ENCODE measurements at regions not wholly inside any gene's neighbourhood (a gene's known extent, or its start where the extent isn't known, plus 50 kb on each side); places are given as distances from the start of the nearest gene placed in this dataset.
A peak's percentile ranks its signal among the peaks of the same experiment; 100 is the strongest.

DNA sequence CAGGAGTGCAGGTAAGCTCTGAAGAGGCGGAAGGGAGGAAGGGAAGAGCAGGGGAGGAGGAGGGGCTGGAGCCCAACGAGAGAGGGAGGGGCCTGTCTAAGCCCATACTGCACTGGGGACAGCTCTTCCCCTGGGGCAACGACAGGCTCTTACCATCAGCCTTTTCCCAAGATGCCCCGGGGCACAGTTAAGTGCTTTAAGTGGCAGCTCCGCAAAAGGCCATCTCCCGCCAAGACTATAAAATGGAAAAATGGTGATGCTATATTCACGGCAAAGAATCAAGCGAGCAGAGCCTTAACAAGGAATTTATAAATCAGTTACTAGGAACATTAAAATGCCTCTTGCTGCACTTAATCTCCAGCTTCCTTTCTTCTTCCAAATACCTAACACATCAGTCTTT is 110.2 kb upstream of the NLRP1 start:
- DNase-seq (ENCODE audit: low read depth in 3 of 3) = no peak

DNA sequence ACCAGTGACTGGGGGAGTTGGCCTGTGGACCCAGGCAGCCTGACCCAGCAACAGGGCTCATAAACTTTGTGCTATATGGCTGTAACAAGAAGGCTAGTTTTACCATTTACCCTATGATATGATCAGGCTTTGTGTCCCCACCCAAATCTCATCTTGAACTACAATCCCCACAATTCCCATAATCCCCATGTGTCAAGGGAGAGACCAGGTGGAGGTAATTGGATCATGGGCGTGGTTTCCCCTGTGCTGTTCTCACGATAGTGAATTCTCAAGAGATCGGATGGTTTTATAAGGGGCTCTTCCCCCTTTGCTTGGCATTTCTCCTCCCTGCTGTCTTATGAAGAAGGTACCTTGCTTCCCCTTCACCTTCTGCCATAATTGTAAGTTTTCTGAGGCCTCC is 111.2 kb upstream of the NLRP1 start:
- DNase-seq (ENCODE audit: low read depth in 3 of 3) = no peak

DNA sequence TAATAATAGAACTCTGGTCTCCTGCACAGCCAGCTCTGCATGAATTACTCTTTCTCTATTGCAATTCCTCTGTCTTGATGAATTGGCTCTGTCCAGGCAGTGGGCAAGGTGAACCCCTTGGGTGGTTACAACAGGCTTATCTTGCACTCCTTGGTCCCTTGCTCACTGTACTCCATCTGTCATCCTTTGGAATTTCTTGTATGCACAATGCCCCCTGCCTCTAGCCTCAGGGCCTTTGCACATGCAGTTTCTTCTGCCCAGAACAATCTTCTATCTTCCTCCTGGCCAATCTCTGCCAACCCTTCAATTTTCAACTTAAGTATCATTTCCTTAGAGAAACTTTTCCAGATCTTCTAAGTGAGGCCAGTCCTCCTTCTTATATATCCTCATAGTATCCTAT is 114.7 kb upstream of the NLRP1 start:
- DNase-seq (ENCODE audit: low read depth in 3 of 3) = no peak

DNA sequence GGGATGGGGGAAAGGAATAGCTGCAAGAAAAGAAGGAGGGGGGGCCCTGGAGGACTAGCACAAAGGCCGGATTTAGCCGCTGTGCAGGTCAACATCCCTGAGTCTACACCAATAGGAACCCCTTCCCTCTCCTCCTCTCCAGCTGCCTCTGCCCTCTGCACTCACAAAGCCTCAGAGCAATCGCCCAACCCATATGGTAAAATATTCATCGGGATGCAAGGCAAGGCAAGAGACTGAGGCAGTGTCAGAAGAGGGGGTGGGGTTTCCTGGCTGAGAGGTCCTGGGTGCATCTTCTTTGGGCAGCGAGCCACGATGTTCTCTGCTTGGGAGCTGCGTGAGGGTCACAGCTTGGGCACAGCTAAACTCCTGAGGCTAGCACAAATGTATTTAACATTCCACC is 115.5 kb upstream of the NLRP1 start:
- DNase-seq (ENCODE audit: low read depth in 3 of 3) = no peak

DNA sequence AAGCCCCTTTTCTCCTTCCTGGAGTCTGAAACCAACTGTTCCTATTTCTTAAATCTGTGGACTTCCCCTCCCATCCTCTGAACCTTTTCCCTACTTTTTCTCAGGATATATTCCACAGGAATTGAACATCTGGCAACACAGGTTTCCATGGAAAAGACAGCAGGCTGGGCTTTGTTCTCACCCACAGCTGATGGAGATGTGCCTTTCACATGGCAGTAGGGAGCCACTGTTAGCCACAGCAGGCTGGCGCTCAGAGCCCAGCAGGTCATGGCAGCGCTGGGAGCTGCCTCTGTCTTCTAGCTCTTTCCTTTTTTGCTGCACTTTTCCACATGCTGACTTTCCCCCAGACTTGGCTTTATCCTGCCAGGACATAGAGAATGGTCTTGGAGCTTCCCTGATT is 116.4 kb upstream of the NLRP1 start:
- no peak for DNase-seq (ENCODE audit: low read depth in 3 of 3)

DNA sequence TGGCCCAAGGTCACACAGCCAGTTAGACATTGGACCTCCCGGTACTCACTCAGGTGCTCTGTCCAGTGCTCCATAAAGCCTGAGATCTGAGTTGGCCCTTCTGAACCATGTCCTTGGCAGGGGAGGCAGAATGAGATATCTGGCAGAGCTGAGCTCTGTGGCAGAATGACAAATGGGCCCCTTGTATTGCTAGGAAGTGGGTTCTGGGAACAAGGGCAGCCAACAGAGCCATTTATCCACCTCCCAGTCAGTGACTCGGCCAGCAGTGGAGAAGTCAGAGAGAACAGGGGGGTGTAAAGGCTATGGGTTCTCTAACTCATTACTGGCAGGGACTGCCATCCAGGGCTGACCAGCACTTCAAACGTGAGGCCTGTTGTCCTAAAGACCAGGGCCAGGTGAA is 117.1 kb upstream of the NLRP1 start:
- DNase-seq (ENCODE audit: low read depth in 3 of 3) = no peak

DNA sequence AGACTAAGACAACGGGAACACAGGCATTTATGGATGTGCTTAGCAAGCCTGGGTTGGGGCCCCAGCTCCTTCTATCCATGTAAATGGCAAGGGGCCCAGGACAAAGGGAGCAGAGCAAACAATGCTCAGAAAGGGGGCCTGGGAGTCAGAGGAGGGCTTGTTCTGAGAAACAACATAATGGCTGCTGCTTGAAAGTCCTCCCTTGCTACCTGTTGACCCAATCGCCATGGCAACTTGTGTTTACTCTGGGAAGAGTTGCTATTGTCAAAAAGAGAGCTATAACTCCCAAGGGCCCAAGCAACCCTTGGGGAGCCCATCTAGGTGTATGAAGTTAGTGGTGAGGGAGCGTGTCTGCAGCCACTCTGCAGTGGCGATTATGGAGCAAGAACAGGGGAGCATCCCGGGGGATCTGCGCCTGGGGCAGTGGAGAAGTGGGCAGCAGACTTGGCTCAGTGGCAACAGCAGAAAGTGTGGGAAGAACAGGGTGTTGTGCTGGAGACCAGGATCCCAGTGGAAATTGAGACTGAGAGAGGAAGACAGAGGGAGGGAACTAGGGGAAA is 118.7 kb upstream of the NLRP1 start:
- DNase-seq (ENCODE audit: low read depth in 3 of 3) = no peak

DNA sequence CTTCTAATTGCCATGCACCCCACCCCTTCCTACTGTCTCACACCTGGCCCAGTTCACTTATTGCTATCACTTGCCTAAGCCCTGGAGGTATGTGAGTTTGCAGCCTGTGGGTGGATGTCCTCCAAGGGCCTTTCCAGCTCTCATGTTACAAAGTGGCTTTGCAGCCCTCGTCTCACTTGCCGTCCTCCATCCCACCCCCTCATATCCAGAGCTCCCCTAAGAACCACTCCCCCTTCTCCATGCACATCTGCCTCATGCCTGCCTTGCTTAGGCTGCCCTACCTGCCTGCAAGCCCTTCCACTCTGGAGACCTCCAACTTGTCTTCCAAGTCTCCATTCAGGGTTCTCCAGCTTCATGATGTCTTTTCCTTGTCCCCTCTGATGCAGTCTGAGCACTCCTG is 119.4 kb upstream of the NLRP1 start:
- DNase-seq (ENCODE audit: low read depth in 3 of 3) = no peak

DNA sequence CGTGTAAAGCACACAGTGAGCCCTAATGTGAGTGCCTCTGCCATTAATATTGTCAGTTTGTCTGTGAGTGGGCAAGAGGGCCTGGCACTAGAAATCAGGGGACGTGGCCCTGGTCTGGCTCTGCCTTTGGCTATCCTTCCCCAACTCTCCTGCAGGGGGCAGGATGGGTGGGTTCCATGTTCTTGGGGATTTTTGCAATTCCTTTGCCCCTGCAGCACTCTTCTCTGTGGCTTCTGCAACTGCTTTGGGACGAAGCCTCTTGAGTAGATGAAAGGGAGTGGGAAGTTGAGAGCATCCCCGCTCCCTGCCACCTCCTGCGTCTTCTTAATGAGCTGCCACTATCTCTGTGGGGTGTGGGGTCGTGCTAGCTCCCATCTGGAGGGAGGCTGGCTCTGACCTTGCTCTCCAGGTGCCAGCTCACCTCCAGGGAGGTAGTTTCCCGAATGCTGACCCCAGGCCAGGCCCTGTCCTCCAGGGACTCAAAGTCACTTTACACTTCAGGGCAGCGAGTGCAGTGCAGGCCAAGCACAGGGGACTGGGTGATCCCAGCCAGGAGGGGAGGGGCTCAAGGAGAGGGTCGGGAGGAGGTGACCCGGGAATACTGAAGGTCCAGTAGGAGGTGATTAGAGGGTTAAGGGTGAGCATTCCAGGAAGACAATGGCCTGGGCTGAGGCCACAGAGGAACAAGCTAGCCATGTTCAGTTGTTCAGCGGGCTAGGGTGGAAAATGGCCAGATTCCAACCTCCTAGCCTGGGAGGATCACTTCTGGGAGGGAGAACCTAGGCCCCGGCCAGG is 121.0 kb upstream of the NLRP1 start:
- DNase-seq (ENCODE audit: low read depth in 3 of 3) = no peak

DNA sequence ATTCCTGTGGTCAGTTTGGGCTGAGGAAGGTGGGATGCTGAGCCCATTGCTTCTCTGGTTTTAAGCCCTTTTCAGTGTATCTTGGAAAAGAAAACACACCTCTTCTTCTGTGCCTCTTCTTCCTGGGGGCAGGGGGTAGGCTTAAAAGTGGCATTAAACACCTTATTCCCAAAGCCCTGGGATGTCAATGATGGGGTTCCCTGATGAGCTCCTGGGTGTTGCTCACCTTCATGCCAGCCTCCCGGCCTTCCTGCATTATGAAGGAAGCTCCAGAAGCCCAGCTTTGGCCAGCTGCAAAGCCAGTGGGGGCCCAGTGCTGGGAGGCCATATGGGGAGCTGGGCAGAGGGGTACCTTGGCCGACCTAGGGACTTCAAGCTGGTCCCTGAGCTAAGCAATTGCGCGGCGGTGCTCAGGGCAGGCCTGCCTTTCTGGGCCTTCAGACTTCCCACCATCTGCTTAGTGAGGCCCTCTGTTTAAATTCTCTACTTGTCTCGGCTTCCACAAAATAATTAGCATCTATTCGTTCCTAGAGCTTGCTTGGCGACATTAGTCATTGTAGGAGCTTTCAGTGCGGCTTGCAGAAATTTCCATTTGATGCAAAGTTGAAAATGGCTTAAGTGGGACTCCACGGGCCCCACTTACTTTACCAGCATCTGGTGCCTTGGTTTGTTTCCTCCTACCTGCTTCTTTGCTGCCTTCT is 121.7 kb upstream of the NLRP1 start:
- no peak for DNase-seq (ENCODE audit: low read depth in 3 of 3)

DNA sequence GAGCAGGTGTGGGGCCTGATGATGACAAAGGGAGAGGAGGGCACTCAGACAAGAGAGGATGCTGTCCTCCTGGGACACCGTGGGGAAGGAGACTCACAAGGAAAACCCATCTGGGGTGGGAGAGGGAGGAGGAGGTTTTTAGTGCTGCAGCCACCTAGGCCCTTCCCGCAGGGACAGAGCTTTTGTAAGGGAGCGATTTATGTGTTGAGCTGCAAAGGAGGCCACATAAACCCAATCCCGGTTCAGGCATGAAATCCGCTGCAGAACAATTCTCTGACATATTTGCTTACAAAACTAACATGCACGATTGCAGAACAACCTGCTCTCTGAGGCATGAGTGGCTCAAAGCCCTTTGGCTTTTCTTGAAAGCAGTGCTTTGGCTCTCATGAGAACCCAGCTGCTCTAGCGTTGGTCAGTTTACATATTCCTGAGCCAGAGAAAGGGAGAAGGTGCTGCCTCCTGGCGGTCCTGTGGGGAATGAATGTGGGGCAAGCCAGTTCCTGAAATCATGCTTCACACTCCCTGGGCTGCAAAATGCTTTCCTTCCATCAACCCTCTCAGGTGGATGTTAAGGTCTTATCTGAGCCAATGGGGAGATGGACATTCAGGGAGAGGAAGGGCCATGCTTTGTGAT is 122.4 kb upstream of the NLRP1 start:
- DNase-seq (ENCODE audit: low read depth in 3 of 3) = peak; percentile 8 to 16 (median 12)

DNA sequence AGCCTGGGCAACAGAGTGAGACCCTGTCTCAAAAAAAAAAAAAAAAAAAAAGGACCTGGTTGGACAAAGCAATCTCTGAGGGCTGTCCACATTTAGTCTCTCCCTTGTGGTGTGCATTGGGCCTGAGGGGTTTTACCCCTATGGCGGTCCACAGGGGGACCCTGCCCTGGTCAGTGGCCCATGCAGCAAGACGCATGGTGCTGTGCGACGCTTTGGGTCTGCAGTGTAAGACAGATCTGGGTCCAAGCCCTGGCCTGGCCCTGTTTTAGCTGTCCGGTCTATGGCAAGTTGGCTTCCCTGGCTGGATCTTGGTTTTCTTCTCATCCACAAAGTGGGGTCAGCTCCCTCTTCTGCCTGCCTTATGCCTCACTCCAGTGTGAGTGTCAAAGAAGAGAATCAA is 123.2 kb upstream of the NLRP1 start:
- DNase-seq (ENCODE audit: low read depth in 3 of 3) = no peak

DNA sequence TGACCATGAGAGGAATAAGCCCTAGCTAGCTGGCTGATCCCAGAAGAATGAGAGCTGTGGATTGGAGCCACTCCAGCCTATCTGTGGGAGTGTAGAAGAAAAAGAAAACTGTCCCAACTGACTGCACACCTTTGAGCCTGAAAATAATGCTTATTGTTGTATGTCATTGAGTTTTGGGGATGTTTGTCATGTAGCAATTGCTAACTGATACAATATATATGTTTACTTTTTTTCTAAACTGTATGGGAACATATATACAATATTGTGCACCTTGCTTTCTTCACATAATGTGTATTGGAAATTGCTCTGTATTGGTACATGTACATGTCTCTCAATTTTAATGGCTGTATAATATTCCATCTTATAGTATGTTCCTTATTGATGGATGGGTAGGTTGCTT is 124.0 kb upstream of the NLRP1 start:
- DNase-seq (ENCODE audit: low read depth in 3 of 3) = no peak

DNA sequence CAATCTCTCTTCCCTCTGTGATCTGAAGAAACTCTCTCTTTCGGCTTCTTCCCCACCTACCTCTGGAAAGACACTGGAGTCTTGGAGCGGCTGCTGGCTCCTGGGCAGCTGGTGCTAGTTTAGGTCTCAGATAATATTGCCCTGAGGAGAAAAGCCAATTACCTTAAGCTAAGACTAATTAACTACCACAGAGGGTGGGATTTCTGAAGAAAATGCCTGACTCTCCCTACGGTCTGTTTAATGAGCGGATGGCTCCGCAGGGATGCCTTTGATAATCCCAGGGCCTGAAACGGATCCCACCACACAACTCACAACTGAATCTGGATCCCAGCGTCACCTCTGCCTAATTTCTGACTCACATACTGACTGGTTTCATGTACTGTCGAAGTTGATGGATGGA is 127.0 kb upstream of the NLRP1 start:
- DNase-seq (ENCODE audit: low read depth in 3 of 3) = no peak

DNA sequence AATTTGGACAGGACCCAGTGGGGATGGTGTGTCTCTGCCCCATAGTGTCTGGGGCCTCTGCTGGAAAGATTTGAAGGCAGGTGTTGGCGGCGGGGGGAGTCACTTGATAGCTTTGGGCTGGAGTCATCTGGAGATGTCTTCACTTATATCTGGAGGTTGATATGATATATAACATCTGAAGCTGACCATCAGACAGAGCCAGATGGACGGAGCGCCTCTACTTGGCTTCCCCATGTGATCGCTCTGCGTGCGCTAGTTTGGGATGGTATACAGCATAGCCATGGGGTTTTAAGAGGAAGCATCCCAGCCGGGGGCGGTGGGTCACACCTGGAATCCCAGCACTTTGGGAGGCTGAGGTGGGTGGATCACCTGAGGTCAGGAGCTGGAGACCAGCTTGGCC is 130.7 kb upstream of the NLRP1 start:
- no peak for DNase-seq (ENCODE audit: low read depth in 3 of 3)

DNA sequence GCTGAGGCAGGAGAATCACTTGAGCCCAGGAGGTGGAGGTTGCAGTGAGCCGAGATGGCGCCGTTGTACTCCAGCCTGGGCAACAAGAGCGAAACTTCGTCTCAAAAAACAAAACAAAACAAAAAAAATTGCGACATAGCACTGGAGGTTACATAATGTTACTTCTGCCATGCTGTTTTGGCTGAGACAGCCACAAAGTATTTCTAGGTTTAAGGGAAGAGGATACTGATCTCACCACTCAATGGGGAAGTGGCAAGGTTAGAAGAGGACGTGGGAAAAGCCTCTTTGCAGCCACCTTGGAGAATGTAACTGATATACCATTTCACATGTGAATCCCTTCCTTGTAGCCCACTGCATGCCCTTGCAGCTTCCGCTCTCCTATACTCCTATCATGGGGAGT is 131.2 kb upstream of the NLRP1 start:
- DNase-seq (ENCODE audit: low read depth in 3 of 3) = no peak

DNA sequence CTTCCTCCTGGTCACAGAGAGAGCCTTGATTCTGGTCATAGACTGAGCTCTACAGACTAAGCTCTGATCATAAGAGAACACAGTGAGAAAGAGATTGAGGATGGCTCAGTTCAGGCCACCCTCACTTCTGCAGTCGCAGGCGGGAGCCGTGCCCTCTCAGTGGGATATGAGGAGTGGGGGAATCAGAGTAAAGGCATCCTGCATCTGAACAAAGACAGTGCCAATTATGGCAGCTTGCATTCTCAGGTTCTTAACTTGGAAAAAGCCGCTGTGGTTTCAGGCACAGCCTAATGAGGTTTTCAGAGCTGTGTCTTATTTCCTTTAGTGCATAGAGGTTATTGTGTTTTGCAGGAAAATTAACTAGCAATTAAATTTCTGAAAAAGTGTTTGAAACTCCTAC is 134.4 kb upstream of the NLRP1 start:
- no peak for DNase-seq (ENCODE audit: low read depth in 3 of 3)

DNA sequence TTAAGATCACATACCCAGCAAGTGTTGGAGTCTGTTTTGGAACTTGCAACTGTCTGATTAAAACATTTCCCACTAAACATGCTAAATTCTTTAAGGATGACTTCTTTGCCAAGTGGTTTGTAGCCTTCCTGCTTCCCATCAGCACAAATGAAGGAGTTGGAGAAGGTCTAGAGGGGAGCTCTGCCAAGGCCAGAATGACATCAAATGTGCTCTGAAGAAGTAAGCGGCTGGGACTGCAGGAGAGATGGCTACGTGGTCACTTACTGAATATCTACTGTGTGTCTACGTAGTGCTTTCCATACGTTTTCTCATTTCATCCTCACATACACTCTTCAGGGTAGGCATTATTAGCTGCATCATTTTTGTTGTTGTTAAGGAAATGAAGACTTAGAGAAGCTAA is 135.7 kb upstream of the NLRP1 start:
- DNase-seq (ENCODE audit: low read depth in 3 of 3) = no peak

DNA sequence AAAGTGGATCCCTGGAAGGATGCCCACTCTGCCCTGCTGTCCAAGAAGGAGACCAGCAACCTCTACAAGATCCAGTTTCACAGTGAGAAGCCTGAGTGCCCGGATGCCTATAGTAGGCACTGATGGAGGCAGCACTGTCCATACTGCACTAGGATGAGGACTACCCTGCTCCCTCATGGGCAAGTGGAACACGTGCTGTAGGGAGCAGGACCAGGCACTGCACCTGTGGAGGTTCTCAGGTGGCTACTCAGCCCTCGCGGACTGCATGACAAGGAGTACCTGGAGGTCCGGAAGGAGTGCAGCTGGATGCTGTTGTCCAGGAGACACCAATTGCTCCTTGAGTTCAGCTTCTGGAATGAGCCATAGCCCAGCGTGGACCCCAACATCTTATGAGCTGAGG is 146.1 kb upstream of the NLRP1 start:
- DNase-seq (ENCODE audit: low read depth in 3 of 3) = no peak

DNA sequence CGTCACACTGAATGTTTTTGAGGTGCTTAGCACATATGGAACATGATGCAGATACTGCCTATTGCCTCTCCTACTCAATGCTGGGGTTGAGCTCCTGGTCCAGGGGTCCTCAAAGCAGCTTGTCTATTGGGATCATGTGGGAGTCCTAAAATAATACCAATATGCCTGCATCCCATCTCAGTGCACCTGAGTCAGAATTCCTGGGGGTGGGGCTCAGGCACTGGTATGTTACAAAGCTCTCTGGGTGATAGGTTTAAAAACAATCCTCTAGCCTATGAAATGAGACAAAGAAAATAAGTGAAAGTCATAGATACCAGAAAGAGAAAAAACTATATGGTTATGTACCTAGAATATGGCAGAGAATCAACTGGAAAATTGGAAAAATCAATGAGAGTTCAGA is 156.6 kb upstream of the NLRP1 start:
- no peak for DNase-seq (ENCODE audit: low read depth in 3 of 3)

DNA sequence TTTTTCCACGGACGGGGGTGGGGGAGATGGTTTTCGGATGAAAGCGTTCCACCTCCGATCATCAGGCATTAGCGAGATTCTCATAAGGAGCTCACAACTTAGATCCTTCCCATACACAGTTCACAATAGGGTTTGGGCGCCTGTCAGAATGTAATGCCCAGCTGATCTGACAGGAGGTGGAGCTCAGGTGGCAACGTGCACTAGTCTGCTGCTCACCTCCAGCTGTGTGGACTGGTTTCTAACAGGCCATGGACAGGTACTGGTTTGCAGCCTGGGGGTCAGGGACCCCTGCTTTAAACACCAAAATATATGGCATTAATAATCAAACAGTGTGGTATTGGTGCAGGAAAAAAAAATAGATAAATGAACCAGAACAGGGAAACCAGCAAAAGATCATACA is 157.5 kb upstream of the NLRP1 start:
- DNase-seq (ENCODE audit: low read depth in 3 of 3) = no peak

DNA sequence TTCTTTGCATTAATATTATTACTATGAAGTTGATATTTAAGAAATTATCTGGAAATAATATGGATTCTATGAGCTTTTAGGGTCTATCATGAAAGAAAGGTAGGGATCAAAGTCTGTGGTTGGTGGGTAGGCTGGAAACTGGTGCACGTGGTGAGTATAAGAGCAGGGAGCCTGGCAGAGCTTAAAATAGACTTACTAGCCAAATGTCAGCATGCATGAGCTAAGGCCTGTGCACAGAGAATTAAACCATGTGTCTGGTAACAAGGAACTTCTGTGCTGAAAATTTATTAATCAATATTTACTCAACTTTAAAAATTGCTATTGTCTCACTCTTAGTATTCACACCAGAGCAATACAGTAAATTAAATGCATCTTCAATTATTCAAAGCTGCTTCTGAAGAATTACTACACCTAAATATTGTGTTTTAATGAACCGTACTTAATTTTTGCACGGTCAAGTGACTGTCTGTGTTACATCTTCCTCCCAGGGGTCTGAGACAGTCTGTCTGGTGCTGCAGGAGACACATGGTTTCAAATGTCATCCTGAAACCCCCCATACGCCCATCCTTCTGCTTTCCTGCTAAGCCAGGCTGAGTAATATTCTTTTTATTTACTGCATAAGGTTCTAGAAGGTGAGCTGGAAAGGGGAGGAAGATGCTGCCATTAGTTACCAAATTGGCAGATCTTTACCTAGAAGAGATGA is 161.0 kb upstream of the NLRP1 start:
- DNase-seq (ENCODE audit: low read depth in 3 of 3) = no peak

Measured in stimulated activated CD4-positive, alpha-beta T cell treated with anti-CD3 and anti-CD28 coated beads, TNF-alpha, amount 100 ng/mL, for 4 hours (primary cell).